ENCODE measurements at regions not wholly inside any gene's neighbourhood (a gene's known extent, or its start where the extent isn't known, plus 50 kb on each side); places are given as distances from the start of the nearest gene placed in this dataset.

- Histone ChIP-seq H3K9ac (ENCODE audit: control insufficient read depth, extremely low read depth, insufficient read depth, low read length) (no peak overlapping the region), H3K4me1 (ENCODE audit: control insufficient read depth, extremely low read depth, insufficient read depth, low read length) (no peaks in the 10 kb centered on the region), H2AFZ (ENCODE audit: control insufficient read depth, low read length) (no peak overlapping the region), H4K20me1 (ENCODE audit: control insufficient read depth, extremely low read depth, insufficient read depth, low read length) (no peaks in the 10 kb centered on the region), H3K4me3 (ENCODE audit: control insufficient read depth in 2 of 3, extremely low read depth in 1 of 3, insufficient read depth in 2 of 3, low read depth in 1 of 3, low read length in 3 of 3) (no peak overlapping the region), H3K9me1 (ENCODE audit: control insufficient read depth, extremely low read depth, insufficient read depth, low read length) (no peaks in the 10 kb centered on the region), H3K27ac (ENCODE audit: control insufficient read depth, insufficient read depth, low read length) (no peak overlapping the region), H3K9me3 (ENCODE audit: control insufficient read depth, low read depth, low read length) (peaks cover 2% of the 10 kb centered on the region), H3K4me2 (ENCODE audit: control insufficient read depth, extremely low read depth, insufficient read depth, low read depth, low read length) (no peak overlapping the region), H3K36me3 (ENCODE audit: control insufficient read depth in 2 of 2, extremely low read depth in 1 of 2, insufficient read depth in 2 of 2, low read length in 2 of 2) (no peaks in the 10 kb centered on the region), H3K79me2 (ENCODE audit: control insufficient read depth, insufficient read depth, low read length) (no peaks in the 10 kb centered on the region), H3K27me3 (ENCODE audit: control insufficient read depth, extremely low read depth, insufficient read depth, low read length) (no peaks in the 10 kb centered on the region)
- DNase-seq (ENCODE audit: low read depth, low spot score): no peak
- FAIRE-seq: no peak
- TF ChIP-seq CTCF (optimal IDR thresholded peaks at IDR 0.05 in 1 of 3, IDR thresholded peaks at IDR 0.05 in 1 of 3, conservative IDR thresholded peaks at IDR 0.05 in 1 of 3; ENCODE audit: extremely low read depth in 1 of 3, insufficient read depth in 2 of 3, low read length in 3 of 3): no peak
- TF ChIP-seq EZH2 (IDR thresholded peaks at IDR 0.05; ENCODE audit: low read length): no peak
- dilution Hi-C loops (cut with MboI; ENCODE audit: extremely low pct_ligation_motif_present, low sequenced_read_pairs): no loop called here
Measured at GRCh38 chr14:26941521-26941920, 343.7 kb upstream of the NOVA1 start.

- no peak overlapping the region for H3K9ac ChIP-seq (ENCODE audit: control insufficient read depth, extremely low read depth, insufficient read depth, low read length)
- H3K4me2 ChIP-seq (ENCODE audit: control insufficient read depth, extremely low read depth, insufficient read depth, low read depth, low read length): no peak overlapping the region
- no peak overlapping the region for H2AFZ ChIP-seq (ENCODE audit: control insufficient read depth, low read length)
- TF ChIP-seq CTCF (optimal IDR thresholded peaks at IDR 0.05 in 1 of 3, IDR thresholded peaks at IDR 0.05 in 1 of 3, conservative IDR thresholded peaks at IDR 0.05 in 1 of 3; ENCODE audit: extremely low read depth in 1 of 3, insufficient read depth in 2 of 3, low read length in 3 of 3): no peak
- TF ChIP-seq EZH2 (IDR thresholded peaks at IDR 0.05; ENCODE audit: low read length): no peak
- H3K9me1 ChIP-seq (ENCODE audit: control insufficient read depth, extremely low read depth, insufficient read depth, low read length): no peaks in the 10 kb centered on the region
- no peaks in the 10 kb centered on the region for H4K20me1 ChIP-seq (ENCODE audit: control insufficient read depth, extremely low read depth, insufficient read depth, low read length)
- no peak for DNase-seq (ENCODE audit: low read depth, low spot score)
- no peaks in the 10 kb centered on the region for H3K36me3 ChIP-seq (ENCODE audit: control insufficient read depth in 2 of 2, extremely low read depth in 1 of 2, insufficient read depth in 2 of 2, low read length in 2 of 2)
- no peaks in the 10 kb centered on the region for H3K79me2 ChIP-seq (ENCODE audit: control insufficient read depth, insufficient read depth, low read length)
- no peaks in the 10 kb centered on the region for H3K9me3 ChIP-seq (ENCODE audit: control insufficient read depth, low read depth, low read length)
- no peaks in the 10 kb centered on the region for H3K4me1 ChIP-seq (ENCODE audit: control insufficient read depth, extremely low read depth, insufficient read depth, low read length)
- H3K27me3 ChIP-seq (ENCODE audit: control insufficient read depth, extremely low read depth, insufficient read depth, low read length): no peaks in the 10 kb centered on the region
- no peak overlapping the region for H3K4me3 ChIP-seq (ENCODE audit: control insufficient read depth in 2 of 3, extremely low read depth in 1 of 3, insufficient read depth in 2 of 3, low read depth in 1 of 3, low read length in 3 of 3)
- FAIRE-seq: no peak
- no peak overlapping the region for H3K27ac ChIP-seq (ENCODE audit: control insufficient read depth, insufficient read depth, low read length)
- dilution Hi-C loops (cut with MboI; ENCODE audit: extremely low pct_ligation_motif_present, low sequenced_read_pairs): no loop called here
Measured at GRCh38 chr14:26947265-26947664, 349.4 kb upstream of the NOVA1 start.

Measured in keratinocyte (primary cell).